ENCODE measurements at regions not wholly inside any gene's neighbourhood (a gene's known extent, or its start where the extent isn't known, plus 50 kb on each side); places are given as distances from the start of the nearest gene placed in this dataset.

- H3K9me3 Mint-ChIP-seq (ENCODE audit: low read depth) = no peaks in the 10 kb centered on the region
- no peaks in the 10 kb centered on the region for H3K4me1 Mint-ChIP-seq (ENCODE audit: low read depth)
- TF ChIP-seq CTCF (IDR thresholded peaks at IDR 0.05; ENCODE audit: unreplicated experiment) = no peak
- H3K27ac Mint-ChIP-seq = no peak overlapping the region
- no peak for DNase-seq (ENCODE audit: low spot score, unreplicated experiment)
- H3K36me3 Mint-ChIP-seq (ENCODE audit: insufficient read depth) = no peaks in the 10 kb centered on the region
- H3K27me3 Mint-ChIP-seq = no peaks in the 10 kb centered on the region
- H3K4me3 Mint-ChIP-seq (ENCODE audit: low read depth) = no peak overlapping the region
These were observed 1215.7 kb downstream of the MAT2B start for GRCh38 chr5:164721116-164721515.

GRCh38 chr5:164721656-164722055, 1216.2 kb downstream of the MAT2B start:
- Mint-ChIP-seq H3K4me3 (ENCODE audit: low read depth) (no peak overlapping the region), H3K27me3 (no peaks in the 10 kb centered on the region)
- TF ChIP-seq CTCF (IDR thresholded peaks at IDR 0.05; ENCODE audit: unreplicated experiment) = no peak

GRCh38 chr5:164722702-164723101, 1217.3 kb downstream of the MAT2B start:
- Mint-ChIP-seq H3K4me3 (ENCODE audit: low read depth) (no peak overlapping the region), H3K4me1 (ENCODE audit: low read depth) (no peaks in the 10 kb centered on the region), H3K9me3 (ENCODE audit: low read depth) (no peaks in the 10 kb centered on the region), H3K36me3 (ENCODE audit: insufficient read depth) (no peaks in the 10 kb centered on the region), H3K27ac (no peak overlapping the region), H3K27me3 (no peaks in the 10 kb centered on the region)
- no peak for DNase-seq (ENCODE audit: low spot score, unreplicated experiment)
- TF ChIP-seq CTCF (IDR thresholded peaks at IDR 0.05; ENCODE audit: unreplicated experiment) = no peak

More at GRCh38 chr5:164721656-164722055, 1216.2 kb downstream of the MAT2B start:
- H3K4me1 Mint-ChIP-seq (ENCODE audit: low read depth) = no peaks in the 10 kb centered on the region
- no peaks in the 10 kb centered on the region for H3K36me3 Mint-ChIP-seq (ENCODE audit: insufficient read depth)
- no peak overlapping the region for H3K27ac Mint-ChIP-seq
- no peaks in the 10 kb centered on the region for H3K9me3 Mint-ChIP-seq (ENCODE audit: low read depth)
- DNase-seq (ENCODE audit: low spot score, unreplicated experiment) = no peak

GRCh38 chr5:164727012-164727411, 1221.6 kb downstream of the MAT2B start:
- no peak for TF ChIP-seq CTCF (IDR thresholded peaks at IDR 0.05; ENCODE audit: unreplicated experiment)
- Mint-ChIP-seq H3K27ac (no peak overlapping the region), H3K27me3 (no peaks in the 10 kb centered on the region), H3K36me3 (ENCODE audit: insufficient read depth) (no peaks in the 10 kb centered on the region), H3K4me1 (ENCODE audit: low read depth) (no peaks in the 10 kb centered on the region), H3K9me3 (ENCODE audit: low read depth) (no peaks in the 10 kb centered on the region), H3K4me3 (ENCODE audit: low read depth) (no peak overlapping the region)
- no peak for DNase-seq (ENCODE audit: low spot score, unreplicated experiment)

- no peaks in the 10 kb centered on the region for H3K36me3 Mint-ChIP-seq (ENCODE audit: insufficient read depth)
- no peaks in the 10 kb centered on the region for H3K27me3 Mint-ChIP-seq
- no peak for DNase-seq (ENCODE audit: low spot score, unreplicated experiment)
- no peak overlapping the region for H3K4me3 Mint-ChIP-seq (ENCODE audit: low read depth)
- H3K4me1 Mint-ChIP-seq (ENCODE audit: low read depth) = no peaks in the 10 kb centered on the region
- H3K27ac Mint-ChIP-seq = no peak overlapping the region
- no peak for TF ChIP-seq CTCF (IDR thresholded peaks at IDR 0.05; ENCODE audit: unreplicated experiment)
- H3K9me3 Mint-ChIP-seq (ENCODE audit: low read depth) = no peaks in the 10 kb centered on the region
These were observed 1223.3 kb downstream of the MAT2B start for GRCh38 chr5:164728733-164729132.
